Endothelial cell of umbilical vein (primary cell): ENCODE measurements at regions not wholly inside any gene's neighbourhood (a gene's known extent, or its start where the extent isn't known, plus 50 kb on each side); places are given as distances from the start of the nearest gene placed in this dataset.

Experiments
- MYC ChIP-seq: IDR thresholded peaks from one replicate; pipeline ENCODE4 v1.6.1; 2011; ENCODE audit warnings: mild to moderate bottlenecking, low read depth, low read length
- POLR2A ChIP-seq: IDR thresholded peaks from 2 replicates; pipeline ENCODE4 v1.6.1; 2012; ENCODE audit warnings: low read depth, mild to moderate bottlenecking, control low read depth, low read length
- POLR2AphosphoS5 ChIP-seq: IDR thresholded peaks from 2 replicates; pipeline ENCODE4 v1.6.1; 2012; ENCODE audit warnings: low read depth, mild to moderate bottlenecking, control low read depth, low read length, moderate library complexity; ENCODE audit not compliant: insufficient read depth
- TF ChIP-seq, protein P1 (sequence below), 2 donors: IDR thresholded peaks; 1 replicate in 1 of 2; 2 replicates in 1 of 2; pipeline ENCODE4 v1.5.1; 2011; ENCODE audit warnings: low read length in 2 of 2, mild to moderate bottlenecking in 2 of 2, moderate library complexity in 2 of 2, control low read depth in 1 of 2, inconsistent platforms in 1 of 2, low read depth in 1 of 2; ENCODE audit not compliant: insufficient read depth in 1 of 2; ENCODE audit errors: extremely low read depth in 1 of 2

DNA sequence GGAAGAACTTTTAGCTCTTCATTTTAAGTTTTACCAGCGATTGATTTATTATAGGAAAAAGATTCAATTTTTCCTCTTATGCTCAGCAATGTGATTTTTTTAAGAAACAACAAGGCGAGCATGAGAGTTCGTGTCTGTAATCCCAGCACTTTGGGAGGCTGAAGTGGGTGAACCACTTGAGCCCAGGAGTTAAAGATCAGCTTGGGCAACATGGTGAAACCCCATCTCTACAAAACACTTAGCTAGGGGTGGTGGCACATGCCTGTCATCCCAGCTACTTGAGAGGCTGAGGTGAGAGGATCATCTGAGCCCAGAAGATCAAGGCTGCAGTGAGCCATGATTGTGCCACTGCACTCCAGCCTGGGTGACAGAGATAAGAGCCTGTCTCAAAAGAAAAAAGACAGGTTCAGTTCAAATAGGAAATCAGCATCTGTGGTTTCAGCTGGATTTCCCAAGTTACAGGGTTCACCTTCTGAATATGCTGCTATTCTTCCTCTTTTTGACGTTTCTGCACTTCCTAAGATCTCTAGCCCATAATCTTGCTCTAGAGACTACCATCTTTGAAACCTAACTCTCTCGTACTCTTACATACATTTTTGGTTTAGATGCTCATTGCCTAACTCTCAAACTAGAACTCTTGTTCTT is 274.7 kb downstream of the SEC23A start:
- TF ChIP-seq, protein P1, sequence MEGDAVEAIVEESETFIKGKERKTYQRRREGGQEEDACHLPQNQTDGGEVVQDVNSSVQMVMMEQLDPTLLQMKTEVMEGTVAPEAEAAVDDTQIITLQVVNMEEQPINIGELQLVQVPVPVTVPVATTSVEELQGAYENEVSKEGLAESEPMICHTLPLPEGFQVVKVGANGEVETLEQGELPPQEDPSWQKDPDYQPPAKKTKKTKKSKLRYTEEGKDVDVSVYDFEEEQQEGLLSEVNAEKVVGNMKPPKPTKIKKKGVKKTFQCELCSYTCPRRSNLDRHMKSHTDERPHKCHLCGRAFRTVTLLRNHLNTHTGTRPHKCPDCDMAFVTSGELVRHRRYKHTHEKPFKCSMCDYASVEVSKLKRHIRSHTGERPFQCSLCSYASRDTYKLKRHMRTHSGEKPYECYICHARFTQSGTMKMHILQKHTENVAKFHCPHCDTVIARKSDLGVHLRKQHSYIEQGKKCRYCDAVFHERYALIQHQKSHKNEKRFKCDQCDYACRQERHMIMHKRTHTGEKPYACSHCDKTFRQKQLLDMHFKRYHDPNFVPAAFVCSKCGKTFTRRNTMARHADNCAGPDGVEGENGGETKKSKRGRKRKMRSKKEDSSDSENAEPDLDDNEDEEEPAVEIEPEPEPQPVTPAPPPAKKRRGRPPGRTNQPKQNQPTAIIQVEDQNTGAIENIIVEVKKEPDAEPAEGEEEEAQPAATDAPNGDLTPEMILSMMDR (IDR thresholded peaks at IDR 0.05; ENCODE audit: extremely low read depth in 1 of 2, insufficient read depth in 1 of 2, low read depth in 1 of 2, low read length in 2 of 2) = no peak
- TF ChIP-seq MYC (no peak), POLR2AphosphoS5 (no peak), POLR2A (no peak)
